Colon (tissue), 2 donors: ENCODE measurements at regions not wholly inside any gene's neighbourhood (a gene's known extent, or its start where the extent isn't known, plus 50 kb on each side); places are given as distances from the start of the nearest gene placed in this dataset.

ENCODE experiments used
- FAIRE-seq: peaks from 2 replicates; lab custom pipeline; 2012; peaks lifted over from hg19 to GRCh38; lab: Jason Lieb, UNC
- donor health status: control.
- donor health status: control.

DNA sequence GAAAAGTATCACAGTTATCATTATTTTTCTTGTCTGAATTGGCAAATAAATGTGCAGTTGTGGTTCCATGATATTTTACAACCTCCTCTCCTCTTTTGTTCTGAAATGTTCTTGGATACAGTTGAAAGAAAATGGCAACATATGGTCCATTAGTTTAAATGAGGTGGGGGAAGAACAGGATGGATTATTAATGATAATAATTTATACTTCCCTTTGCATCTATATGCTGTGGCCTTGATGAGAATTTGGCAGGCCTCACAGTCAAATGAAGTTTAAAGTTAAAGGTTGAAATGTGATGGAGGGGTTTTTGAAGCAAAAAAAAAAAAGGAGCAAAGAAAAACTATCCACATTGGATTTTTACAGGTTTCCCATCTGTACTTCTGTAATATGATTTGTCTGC is 946.3 kb upstream of the INTU start:
- FAIRE-seq, result no peak

DNA sequence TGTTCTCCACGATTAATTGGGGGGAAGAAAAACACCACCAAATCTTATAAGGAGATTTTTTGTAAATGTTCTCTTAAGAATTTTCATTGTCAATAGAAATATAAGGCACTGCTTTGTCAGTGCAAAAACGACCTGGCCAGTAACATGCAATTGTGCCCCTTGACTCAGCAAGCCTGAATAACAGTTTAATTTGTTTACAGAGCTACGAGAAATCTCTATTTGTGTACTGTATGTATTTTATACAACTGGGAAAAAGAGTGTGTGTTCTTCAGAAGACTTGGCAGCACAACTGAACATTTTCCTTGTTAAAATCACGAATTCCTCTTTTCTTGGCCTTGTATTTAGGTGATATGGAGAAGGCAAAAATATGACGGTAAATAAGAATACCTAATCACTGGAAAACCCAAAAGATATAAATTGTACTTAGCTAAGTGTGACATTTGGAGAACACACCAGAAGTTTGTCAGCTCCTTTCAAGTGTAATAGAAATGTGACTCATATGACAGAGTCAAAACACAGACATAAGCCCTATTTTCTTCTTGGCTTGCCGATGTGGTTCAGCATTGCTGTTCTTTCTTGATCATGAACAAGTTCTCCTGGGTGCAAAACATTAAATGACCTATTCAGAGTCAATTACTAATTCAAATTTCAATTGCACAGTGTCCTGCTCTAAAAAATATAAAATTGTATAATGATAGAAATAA is 945.0 kb upstream of the INTU start:
- FAIRE-seq, result no peak

DNA sequence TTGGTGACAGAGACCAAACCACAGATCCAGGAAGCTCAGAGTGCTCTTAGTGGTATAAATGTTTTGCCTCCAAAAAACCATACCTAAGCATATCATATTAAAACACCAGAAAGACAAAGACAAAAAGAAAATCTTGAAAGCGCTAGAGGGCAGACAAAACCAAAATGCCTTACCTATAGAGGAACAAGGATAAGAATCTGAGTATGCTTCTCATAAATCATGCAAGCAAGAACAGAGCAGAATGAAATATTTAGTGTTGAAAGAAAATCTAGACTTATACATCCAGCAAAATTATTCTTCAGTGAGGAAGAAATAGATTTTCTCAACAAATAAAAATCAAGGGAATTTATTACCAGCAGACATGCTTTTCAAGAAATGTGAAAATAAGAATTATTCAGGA is 941.0 kb upstream of the INTU start:
- FAIRE-seq, result no peak

DNA sequence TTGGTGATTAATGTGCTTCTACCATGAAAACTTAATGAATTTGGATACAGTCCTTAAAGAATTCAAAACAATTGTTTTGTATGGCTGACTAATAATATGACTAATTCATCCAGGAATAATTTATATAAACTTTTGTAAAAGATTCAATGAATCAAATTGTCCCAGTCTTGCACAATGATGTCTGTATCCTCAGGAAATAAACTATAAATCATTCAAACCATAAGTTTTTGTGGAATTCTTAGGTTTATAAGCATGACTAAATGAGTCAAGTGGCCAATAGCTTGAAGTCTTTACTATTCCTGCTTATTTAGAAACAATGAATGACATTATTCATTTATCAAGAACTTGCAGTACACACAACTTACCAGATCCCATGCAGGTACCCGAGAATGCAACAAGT is 935.0 kb upstream of the INTU start:
- no peak for FAIRE-seq

DNA sequence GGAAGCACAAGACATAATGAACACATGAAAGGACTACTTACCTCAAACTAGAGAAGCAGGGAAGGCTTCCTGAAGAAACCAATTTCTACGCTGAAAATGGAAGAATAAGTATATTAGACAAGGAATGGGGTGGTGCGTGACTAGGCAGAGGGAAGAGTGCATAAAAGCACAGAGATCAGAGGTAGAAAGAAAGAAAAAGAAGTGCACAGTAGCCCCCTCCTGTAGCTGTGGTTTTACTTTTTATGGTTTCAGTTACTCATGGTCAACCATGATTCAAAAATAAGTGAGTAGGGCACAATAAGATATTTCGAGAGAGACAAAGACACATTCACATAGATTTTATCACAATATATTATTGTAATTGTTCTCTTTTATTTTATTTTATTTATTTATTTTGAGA is 934.5 kb upstream of the INTU start:
- FAIRE-seq, result no peak

DNA sequence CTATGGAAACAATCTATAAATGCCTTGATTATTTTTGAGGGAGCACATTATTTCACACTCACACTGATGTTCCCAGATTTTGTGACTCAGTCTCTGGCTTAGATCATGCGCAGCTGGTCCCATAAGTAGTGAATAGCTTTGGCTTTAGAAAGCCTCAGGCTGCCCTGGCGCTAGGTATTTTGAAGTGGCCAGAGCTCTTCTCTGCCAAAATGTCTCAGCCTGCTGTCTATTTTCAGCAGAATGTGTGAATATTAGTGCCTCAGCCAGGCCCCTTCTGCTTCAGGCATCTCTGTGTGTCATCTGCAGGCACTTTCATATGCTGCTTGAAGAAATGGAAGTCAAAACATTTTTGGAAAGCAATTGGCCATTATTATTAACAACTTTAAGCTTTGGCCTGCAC is 931.0 kb upstream of the INTU start:
- no peak for FAIRE-seq

DNA sequence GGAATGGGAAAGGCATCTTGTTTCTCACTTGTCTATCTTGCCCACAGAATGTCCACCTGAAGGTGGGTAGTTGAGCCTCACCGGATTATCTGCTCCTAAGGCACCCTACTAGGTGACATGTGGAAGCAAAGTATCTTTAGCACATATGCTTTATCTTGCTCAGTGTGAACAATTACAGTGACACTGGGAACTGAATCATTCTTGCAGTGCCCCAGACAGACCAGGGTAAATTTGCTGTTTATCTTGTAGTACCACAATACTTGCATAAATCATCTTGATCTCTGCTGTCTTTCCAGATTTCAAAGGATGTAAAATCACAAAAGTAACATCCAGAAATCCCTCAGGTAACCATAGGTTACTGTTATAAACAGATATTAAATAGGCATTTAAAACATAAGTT is 930.0 kb upstream of the INTU start:
- FAIRE-seq, result no peak

DNA sequence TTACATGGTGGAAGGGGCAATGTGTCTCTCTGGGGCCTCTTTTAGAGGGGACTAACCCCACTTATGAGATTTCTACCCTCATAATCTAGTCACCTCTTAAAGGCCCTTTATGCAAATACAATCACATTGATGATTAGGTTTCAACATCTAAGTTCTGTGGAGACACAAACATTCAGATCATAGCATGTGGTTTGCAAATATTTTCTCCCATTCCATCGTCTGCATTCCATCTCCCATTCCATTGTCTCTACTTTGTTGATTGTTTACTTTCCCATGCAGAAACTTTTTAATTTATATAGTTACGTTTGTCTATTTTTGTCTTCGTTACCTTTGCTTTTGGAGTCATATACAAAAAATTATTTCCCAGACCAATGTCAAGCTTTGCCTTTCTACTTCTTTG is 927.5 kb upstream of the INTU start:
- no peak for FAIRE-seq

DNA sequence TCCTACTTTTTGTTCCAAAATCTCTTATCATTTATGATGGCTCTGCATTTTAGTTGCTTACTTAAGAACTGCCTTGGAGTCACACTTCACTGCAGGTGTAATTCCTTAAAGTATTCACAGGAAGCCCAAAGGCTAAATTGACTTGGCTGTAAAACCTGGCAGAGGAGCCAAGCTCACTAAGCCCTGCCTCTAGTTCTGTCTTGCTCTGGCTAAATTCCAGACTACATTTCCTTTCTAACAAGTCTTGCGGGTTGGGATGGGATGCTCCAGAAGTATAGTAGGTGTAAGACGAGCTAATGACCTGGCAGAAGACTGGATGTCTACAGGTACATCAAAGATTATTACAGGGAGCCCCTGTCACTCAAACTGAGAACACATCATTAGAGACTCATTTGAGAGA is 924.0 kb upstream of the INTU start:
- no peak for FAIRE-seq

DNA sequence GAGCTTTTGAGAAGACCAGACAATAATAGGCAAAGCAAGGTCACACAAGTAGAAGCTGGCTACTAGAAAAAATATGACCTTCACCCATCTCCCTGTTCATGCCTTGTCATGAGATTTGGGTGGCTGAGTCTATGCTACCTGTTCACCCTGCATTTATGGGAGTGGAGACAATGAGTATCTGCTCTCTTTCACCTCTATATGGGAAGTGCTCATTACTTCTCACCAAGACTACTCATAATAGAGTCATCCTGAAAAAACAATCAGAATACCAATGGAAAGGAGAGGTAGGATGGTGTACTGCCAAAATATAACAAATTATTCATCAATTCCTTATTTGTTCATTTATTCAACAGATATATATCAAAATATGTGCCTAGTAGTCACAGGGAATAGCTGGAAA is 921.8 kb upstream of the INTU start:
- no peak for FAIRE-seq

DNA sequence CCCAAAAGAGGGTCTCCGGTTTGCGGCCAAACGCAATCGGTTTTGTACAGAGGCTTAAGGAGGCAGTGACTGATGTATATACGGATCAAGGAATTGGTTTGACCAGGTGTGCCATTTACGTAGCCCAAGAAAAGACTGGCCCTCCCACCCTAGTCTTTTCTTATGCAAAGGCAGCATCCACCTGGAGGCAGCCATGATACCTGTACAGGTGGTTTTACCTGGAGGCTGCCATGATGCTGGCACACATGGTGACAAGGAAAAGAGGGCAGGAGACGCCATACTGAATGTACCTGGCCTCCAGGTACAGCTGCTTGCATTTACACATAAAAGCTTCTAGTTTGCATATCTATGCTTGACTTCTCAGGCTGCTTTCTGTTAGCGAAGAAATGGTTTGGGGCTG is 917.7 kb upstream of the INTU start:
- no peak for FAIRE-seq

DNA sequence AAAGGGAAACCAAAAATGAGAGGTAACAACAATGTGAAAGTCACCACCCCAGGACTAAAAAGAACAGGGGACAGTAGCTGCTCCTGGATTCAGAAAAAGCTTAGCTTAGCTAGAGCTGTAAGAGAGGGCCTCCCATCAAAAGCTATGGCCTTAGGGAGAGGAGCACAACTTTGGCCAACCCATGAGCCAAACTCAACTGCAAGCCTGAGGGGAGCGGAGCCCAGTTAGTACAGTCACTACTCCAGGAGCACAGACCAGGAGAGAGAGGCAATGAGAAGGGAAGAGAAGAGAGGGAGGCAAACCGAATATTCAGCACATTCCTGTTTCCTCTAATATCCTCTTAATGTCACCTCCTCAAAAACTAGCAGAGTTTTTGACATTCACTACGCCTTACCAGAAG is 917.1 kb upstream of the INTU start:
- FAIRE-seq, result no peak

DNA sequence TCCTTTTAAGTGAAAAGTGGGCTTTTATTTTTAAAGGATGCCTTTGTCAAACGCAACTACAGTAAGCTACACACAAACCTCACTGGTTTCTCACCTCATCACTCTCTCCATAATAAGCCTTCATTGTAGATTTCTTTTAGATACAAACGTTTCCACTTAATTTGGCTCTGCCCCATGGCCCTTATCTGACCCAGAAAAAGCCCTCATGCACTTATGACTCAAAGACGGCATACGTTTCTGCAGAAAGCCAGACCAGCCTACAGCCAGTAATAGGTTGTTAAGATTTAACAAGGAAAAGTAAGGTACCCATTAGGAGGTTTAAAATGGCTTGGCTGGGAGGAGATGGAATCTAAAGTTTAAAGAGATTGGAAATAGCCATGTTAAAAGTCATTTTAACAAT is 914.6 kb upstream of the INTU start:
- FAIRE-seq, result no peak

DNA sequence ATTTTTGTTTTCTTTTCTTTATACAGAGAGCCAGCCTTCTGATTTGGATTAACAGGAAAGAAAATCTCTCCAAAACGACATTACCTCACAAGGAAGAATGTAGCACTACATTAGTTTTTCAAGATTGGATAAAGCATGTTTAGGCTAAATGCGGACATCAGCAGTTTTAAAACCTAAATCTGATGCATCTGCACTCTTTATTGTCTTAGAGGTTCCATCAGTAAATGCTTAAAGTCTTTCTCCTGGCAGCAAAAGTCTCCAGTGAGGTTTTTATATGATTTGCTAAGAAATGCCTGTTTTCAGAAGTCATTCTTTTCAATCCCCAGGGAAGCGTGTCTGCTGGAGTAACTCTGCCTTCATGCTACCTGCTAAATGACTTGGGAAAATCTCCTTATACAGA is 912.9 kb upstream of the INTU start:
- no peak for FAIRE-seq

DNA sequence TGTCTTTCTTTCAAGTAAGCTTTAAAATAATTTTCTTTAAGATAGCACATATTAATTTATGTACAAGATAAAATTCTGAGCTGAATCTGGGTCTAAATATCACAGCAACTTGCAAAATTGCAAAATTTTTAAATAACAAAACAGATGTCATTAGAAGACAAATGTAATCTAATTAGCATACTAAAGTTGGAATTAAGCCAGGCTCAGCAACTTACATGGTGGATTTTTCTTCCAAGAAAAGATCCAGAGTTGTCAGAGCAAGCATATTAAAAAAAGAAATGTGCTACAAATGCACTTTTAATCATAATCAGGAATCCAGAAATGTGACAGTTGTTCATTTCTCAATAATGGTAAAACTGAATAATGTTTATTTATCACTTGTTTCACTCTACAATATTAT is 906.9 kb upstream of the INTU start:
- FAIRE-seq, result no peak

DNA sequence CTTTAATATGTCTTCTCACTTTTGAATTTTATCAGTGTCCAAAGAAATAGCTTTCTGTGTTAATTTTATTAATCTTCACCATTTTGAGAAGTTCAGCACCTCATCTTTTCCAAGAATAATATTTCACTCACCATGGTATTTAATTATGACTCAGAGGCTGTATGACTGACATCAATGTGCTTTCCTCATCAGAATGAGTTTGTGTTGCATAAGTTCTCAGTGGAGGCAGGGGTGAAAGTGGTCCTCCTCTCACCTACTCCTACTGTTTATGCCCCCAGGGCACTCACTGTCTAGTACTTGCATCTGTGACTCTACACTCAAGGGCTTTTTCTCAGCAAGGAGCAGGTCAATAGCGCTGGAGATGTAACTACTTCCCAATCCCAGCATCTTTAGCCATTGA is 905.3 kb upstream of the INTU start:
- no peak for FAIRE-seq

DNA sequence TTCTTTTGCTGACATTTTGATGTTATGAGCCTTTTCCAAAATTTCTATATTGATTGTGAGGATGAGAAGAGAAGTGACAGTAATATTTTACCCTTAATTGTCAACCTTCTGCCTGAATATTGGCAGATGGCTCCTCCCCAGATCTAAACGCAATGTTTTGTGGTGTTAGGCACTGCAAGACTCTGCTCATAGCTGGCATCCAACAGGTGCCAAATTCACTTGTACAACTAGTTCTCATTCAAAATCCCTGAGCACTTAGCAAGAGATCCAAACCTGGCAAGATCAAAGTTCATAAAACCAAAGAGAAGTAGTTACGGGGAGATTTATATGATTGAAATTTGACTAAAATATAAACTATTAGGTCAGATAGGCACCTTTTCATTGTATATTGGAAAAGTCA is 901.7 kb upstream of the INTU start:
- FAIRE-seq, result no peak

DNA sequence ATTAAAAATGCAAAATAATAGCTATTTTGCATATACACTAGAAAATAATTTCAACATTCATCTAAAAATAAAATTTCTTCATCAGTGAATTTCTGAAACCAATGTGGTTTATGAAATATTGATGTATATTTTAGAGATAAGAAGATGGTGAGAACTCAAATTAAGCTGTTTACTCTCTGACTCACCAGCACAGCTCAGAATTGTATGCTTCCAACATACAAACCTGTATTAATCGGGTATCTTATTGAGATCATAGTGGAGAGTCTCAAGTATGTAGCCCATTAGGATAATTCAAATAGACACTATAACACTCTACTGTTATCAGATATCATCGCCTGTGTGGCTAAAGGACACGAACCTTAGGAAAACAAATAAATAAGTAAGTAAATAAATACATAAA is 899.5 kb upstream of the INTU start:
- no peak for FAIRE-seq

DNA sequence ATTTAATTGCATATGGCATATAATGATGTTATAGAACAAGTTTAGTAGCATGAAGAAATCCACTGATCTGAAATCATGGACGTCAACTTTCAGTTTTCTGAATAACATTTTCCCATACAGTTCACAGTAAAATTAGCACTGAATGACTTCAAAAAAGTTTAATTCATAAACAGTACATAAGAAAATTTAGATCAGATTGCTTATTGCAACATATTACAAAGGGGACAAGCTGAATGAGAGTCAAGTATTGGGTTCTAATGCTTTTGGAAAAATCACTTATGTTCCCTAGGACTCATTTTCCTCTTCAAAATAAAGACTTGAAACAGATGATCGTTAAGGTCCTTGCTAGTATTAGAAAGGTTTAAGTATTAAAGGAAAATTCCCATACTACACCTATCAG is 898.3 kb upstream of the INTU start:
- FAIRE-seq, result no peak

DNA sequence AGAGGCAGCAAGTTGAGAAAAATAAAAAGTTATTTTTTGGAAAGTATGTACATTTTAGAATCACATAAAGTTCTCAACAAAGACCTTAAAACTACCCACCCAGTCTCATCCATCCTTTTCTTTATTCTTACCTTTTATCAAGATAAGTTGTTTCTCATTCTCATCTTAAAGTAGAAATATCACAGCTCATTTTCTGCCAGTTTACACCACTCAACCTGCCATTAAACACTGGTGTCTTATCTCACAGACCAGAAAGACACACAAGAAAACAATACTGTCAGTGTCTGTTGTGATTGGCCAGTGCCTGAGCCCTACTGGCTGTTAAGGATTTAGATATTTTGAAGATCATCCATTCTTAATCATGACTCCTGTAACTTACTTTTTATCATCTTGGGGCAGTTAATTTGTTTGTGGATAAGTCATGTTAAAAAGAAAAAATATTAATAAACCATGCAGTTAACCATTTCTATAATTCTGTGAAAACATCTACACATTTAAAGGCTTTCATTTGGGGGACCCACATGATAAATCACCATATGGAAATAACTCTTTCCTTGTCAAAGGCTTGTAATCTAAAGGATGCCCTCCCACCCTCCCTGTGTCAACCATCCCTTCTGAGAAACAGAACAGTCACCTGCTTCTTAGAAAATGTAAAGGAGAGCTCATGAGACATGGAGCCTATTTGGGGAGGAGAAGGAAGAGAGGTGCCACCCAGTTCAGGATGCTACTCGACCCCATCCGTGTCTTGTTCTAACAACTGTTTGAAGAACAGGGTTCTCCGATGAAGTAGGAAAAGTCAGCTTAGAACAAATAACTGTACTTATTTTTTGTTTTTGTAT is 897.2 kb upstream of the INTU start:
- FAIRE-seq, result no peak

DNA sequence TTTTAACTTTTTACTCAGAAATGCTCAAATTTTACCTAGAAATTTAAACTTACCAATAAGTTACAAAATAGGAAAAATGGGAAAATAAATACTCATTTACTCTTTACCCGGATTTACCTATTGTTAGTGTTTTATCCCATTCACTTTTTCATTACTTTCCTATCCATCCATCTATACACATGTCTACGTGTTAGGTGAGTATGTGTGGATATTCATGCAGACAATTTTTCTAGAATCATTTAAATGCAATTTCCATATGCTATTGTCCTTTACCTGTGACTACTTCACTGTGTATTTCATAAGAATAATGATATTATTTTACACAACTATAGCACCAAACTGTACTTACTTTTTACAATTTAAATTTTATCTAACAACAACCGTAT is 896.6 kb upstream of the INTU start:
- FAIRE-seq, result no peak

DNA sequence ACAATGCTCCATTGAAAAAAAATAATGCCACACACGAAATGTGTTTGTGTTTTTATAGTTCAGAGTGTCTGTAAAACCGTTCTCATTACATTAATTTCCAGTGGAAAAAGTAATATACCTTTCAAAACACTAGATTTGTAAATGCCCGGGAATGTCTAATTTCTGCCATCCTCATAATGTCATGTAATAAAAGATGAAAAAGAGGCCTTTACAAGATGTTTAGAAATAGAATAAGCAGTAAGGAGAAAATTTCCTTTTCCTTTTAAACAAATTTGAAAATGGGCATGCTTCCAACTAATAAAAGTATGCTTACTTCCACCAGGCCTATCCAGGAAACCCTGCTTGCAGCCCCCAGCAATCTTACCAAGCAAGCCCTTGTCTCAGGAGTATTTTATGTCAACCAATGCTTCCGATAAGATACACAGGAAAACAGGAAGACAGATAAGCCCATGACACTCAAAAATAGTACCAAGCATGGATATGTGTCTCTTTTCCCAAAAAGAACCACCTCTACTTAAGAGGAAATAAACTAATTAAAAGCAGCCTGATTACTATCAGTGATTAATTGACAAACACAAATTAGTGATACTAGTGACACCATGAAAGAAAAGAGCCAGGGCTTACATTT is 894.7 kb upstream of the INTU start:
- FAIRE-seq, result no peak

DNA sequence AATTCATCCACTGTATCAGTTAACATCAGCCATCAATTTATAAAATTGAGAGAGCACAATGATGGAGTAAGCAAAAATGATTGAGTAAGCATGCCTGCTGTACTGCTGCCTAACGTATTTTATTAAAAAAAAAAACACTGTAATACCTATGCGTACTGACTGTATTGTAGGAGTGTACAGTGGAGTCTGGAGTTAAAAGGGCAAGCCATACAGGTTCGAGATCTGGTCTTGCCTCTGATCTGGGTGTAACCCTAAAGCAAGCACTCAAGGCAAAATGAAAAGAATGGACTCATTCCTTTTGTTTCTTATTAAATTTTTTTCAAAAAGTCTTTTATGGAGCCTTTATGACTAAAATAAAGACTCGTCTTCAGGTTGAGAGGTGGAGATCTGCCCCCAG is 894.2 kb upstream of the INTU start:
- no peak for FAIRE-seq

DNA sequence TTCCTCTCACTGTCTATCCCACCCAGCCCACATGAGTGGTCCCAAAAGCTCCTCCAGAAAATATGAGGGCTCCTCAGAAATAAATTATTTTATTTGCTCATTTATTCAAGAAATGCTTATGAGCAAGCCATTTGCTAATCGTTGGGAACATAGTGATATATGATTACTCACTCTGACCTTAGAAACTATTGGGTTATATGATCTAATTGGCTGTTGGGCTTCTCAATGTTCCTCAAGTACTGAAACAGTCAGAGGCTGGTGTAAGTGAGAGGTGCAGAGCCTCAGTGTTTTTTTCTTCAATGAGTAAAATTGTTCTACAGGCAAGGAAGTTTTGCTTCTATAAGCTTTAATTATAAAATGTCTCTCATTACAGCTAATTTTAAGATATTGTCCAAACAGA is 893.8 kb upstream of the INTU start:
- FAIRE-seq, result no peak
